CD4-positive, alpha-beta T cell treated with Interleukin-6 for 4 hours (primary cell): ENCODE measurements at regions not wholly inside any gene's neighbourhood (a gene's known extent, or its start where the extent isn't known, plus 50 kb on each side); places are given as distances from the start of the nearest gene placed in this dataset.
"Not testable (repeated sequence)": the region's sequence is repeated elsewhere in the genome, so short reads cannot be mapped to it uniquely, and the experiment has no call there.

ENCODE experiments used
- DNase-seq: peaks from one replicate; pipeline ENCODE4 v3.0.0-alpha.2; 2020; ENCODE audit warnings: mixed read lengths

- no peak for DNase-seq
Measured at GRCh38 chr20:58033026-58033536, 195.4 kb downstream of the ANKRD60 start.

GRCh38 chr20:58032599-58032998 is 195.9 kb downstream of the ANKRD60 start:
- no peak for DNase-seq

DNA sequence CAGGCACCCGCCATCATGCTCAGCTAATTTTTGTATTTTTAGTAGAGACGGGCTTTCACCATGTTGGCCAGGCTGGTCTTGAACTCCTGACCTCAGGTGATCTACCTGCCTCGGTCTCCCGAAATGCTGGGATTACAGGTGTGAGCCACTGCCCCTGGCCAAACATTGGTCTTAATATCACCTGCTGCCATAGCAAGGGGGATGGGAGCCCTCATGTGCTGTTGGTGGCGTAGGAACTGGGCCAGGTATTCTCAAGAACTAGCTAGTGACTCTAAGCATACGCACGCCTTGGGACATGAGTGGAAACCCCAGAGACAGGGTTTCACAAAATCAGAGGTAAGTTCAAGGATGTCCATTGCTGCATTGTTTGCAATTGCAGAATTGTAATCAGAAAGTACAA is 197.1 kb downstream of the ANKRD60 start:
- DNase-seq, result not testable (repeated sequence)

DNA sequence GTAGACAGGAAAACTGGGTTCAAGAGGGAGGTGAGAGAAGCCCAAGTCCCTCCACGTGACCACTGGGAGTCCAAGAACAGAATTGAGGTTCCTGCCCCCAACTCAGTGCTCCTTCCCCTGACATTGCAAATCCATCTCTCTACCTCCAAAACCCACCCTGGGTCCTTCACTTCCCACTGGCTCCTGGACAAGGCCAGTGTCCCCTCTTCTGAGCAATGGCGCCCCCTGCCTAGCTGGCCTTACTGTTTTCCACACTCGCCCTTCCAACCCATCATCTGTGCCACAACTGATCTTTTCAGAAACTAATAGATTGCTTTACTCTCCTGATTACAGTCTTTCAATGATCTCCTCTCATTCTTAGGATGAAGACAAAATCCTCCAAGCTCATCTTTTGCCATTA is 200.3 kb downstream of the ANKRD60 start:
- no peak for DNase-seq

DNA sequence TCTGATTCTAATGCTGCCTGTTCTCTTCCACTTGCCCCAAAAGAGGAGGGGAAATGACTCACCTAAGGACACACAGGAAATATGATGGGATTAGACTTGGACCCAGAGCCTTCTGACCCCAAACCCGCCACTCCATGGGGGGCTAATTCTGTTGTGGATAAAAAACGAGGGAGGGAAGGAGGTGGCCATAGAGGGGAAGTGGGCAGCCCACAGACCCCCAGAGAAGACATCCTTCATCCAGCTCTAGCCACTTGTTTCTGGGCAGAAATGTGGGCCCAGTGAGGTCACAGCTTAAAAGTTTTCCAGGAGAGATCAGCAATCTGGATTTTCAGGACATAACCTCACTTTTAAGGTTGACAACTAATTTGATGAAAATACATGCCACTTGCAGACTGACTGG is 202.1 kb downstream of the ANKRD60 start:
- no peak for DNase-seq

- DNase-seq, result no peak
Measured at GRCh38 chr20:58025233-58025632, 203.2 kb downstream of the ANKRD60 start.

GRCh38 chr20:58024241-58024721 is 204.2 kb downstream of the ANKRD60 start:
- DNase-seq, result no peak

- no peak for DNase-seq
Measured at GRCh38 chr20:58023781-58024180, 204.7 kb downstream of the ANKRD60 start.

DNA sequence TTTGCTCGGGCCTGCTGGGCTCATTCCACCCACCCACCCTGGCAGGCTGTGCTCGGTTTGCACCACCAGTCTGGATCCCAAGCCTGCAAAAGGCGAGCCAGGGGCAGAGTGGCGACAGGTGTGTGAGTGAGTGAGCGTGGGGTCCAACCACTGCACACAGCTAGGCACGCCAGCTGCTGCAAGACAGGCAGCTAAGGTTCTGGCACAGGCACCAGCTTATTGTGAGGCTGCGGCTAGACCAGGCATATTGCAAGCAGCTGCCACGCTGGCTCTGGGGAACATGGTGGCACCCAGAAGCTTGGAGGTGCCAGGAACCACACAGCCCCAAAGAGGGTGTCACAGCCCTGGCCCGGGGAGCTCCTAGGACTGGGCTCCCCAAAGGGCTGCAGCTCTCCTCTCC is 205.1 kb downstream of the ANKRD60 start:
- no peak for DNase-seq

DNA sequence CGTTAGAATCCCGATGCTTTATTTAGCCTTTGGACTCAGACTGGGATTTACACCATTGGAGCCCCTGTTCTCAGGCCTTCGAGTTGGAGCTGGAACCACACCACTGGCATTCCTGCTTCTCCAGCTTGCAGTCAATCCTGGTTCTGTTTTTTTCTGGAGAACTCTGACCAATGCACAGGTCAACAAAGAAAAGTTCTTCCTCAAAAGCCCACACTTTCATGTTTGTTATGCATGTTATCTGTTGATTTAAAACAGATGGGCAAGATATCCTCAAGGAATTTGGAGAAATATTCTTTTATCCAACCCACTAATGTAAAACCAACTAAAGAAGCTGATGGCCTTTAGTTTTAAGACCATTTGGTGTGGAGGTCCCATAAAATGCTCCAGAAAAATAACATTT is 205.7 kb downstream of the ANKRD60 start:
- no peak for DNase-seq

GRCh38 chr20:58021481-58021880 is 207.0 kb downstream of the ANKRD60 start:
- no peak for DNase-seq

DNA sequence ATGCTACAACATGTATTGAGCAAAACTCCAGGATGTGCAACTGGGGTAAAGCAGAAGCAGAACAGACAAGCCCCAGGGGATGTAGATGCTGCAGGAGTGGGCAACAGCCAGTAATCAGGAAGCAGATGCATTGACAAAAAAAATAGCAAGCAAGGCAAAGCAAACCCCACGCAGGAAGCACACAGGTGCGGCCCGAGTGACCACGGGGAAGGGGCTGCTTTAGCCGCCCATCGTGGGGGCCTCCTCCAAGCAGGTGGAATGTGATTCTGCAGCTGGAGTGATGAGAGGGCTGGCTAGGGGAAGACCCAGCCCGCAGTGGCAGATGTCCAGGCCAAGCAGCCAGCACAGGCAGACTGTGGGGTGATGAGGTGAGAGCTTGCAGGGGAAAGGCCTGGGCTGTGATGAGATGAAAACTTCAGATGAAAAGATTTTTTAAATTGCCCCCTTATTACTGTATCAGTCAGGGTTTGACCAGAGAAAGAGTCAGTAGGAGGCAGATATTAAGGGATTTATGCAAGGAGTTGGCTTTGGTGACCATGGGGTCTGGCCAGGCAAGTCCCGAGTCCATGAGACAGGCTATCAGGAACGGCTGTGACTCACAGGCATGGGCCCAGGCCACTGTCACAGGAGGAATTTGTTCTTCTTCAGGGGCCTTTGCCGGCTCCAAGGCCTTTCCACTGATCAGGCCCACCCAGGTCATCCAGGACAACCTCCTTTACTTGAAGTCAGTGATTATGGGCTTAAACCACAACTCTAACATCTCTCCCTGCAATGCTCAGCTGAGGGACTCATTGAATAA is 207.6 kb downstream of the ANKRD60 start:
- DNase-seq, result no peak

DNA sequence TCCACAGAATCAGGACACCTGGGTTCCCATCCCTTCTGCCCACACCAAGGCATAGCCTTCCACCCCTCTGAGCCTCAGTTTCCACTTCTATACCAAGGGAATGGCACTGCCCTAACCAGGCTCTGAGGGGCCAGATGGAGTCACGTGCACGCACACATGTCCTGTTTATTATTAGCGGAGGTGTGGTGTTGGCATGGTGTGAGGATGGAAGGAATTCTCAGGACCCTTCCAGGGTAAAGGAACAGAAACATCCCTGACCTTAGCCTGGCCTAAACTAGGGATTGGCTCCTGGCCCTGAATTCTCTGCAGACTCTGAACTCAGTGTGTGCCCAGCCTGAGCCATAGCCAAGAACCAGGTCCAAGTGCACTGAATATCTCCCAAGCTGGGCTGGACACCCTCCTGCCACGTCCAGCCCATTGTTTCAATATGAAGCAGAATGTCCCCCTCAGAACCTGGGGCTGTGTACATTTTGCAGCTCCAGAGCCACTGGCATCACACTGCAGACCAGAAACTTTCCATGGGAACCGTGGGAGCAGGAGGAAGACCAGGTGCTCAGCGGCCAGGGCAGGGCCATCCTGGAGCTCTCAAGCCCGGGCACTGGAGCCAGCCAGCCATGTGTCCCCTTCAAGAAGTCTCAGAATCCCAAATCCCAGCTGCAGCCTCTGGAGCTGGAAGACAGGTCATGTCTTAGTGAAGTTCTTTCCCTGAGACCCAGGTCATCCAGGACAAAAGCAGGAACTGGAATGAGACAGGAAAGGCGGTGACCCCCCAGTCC is 208.4 kb downstream of the ANKRD60 start:
- DNase-seq, result no peak

GRCh38 chr20:58019027-58019849 is 209.2 kb downstream of the ANKRD60 start:
- DNase-seq, result no peak

DNA sequence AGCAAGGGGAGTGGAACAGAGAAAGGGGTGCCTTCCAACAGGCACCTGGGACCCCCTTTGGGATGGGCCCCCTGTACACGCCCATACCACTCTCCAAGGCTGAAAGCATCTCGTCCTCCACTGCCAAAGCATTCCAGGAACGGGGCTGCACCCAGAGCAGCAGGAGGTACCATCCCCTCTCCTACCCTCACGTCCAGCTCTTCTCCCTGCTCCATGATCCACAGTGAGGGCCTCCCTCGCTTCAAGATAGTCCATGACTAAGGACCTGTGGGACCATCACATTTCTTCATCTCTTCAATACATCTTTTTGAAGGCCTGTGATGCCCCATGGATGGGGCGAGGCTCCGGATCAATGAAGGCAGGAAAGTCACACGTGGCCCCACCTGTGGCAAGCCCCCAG is 209.9 kb downstream of the ANKRD60 start:
- DNase-seq, result no peak

- no peak for DNase-seq
Measured at GRCh38 chr20:58017970-58018530, 210.4 kb downstream of the ANKRD60 start.

- DNase-seq, result no peak
Measured at GRCh38 chr20:58017231-58017969, 211.1 kb downstream of the ANKRD60 start.

- DNase-seq, result no peak
Measured at GRCh38 chr20:58016779-58017178, 211.7 kb downstream of the ANKRD60 start.

DNA sequence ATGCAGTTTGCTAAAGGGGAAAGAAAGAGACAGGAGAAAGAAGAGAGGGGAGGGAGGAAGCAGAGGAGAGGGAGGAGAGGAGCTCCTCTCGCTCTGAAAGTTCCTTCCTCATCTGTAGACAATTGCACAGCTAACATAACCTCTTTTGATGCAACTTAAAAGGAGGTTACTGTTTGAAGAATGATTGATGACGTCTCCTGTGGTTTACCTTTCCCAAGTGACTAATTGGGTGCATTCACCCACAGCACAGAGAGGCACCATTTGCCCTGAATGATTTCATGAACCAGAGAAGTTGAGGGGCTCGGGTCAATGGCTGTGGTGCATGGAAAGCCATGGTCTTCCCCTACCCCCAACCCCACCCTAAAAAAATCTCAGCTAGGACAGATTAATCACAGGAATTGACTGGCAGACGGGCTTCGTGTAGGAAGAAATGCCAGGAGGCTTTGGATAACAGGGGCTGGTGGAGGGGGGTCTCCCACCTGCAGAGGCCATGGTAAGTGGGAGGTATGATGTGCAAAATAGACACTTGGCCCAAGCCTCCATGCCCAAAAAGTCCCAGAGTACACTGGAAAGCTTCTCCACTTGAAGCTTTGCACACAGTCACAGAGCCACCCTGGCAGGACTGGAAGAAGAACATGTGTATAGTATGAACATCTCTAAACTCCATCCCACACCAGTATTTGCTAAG is 213.7 kb downstream of the ANKRD60 start:
- DNase-seq, result no peak

DNA sequence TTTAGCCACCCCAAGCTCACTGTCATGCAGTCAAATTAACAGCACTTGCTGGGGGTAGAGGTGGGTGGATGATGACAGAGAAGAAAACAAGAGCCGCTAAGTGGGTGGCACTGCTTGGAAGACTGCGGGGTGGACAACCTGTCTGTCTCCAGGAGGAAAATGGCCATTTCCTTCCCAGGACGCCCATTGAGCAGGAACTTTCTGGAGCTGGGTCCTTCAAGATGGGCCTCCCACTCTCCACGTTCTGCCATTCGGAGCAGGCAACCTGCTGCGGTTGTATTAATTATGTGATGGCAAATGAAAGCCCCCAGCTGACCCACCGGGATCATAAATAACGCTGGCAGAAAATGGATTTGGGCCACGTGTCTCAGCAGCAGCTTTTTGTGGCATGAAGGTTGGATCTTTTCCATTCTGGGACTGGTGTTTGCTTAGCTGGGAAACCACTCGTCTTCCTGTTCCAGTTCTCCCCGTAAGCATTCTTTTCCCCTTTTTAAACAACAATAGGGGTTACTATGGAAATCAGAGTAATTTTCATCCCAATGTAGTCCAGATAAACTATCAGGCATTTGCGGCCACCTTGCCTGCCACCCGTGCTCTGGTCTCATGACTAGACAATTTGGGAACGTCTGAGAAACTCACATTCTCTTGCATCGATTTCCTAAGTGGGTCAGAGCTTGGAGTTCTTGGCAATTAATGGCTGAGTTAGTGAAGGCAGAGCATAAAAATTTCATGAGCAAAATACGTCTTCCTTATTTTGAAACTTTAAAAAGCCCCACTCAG is 215.5 kb downstream of the ANKRD60 start:
- DNase-seq, result no peak
